GM23338 (cell line): ENCODE measurements at regions not wholly inside any gene's neighbourhood (a gene's known extent, or its start where the extent isn't known, plus 50 kb on each side); places are given as distances from the start of the nearest gene placed in this dataset.

Experiments used
- ATAC-seq: fragments of 200-7000 bp; cut with Tn5 transposase; 3 replicates; pipeline ENCODE4 v1.9.1; 2020
- DNase-seq: peaks from one replicate; pipeline ENCODE4 v3.0.0-alpha.2; 2015; ENCODE audit warnings: low spot score
- H2AFZ ChIP-seq: fragments of 200-600 bp; sonication (generic); 2 replicates; pipeline ENCODE4 v1.8.0; 2016; ENCODE audit warnings: antibody characterized with exemption, mild to moderate bottlenecking, moderate library complexity
- H3F3A ChIP-seq: fragments of 200-600 bp; sonication (generic); replicated peaks from 2 replicates; pipeline ENCODE4 v1.8.0; 2017; ENCODE audit warnings: antibody characterized with exemption, mixed run types, low read depth
- H3K27ac ChIP-seq: fragments of 200-600 bp; sonication (generic); 2 replicates; pipeline ENCODE4 v1.6.1; 2016; ENCODE audit warnings: low read depth
- H3K27me3 ChIP-seq: fragments of 200-600 bp; sonication (generic); 2 replicates; pipeline ENCODE4 v1.8.0; 2016; ENCODE audit warnings: mild to moderate bottlenecking, mixed run types, moderate library complexity; ENCODE audit not compliant: insufficient read depth
- H3K36me3 ChIP-seq: fragments of 200-600 bp; sonication (generic); 2 replicates; pipeline ENCODE4 v1.8.0; 2016; ENCODE audit warnings: mild to moderate bottlenecking; ENCODE audit not compliant: insufficient read depth
- H3K4me1 ChIP-seq: fragments of 200-600 bp; sonication (generic); 2 replicates; pipeline ENCODE4 v1.8.0; 2016; ENCODE audit warnings: mild to moderate bottlenecking, moderate library complexity; ENCODE audit not compliant: insufficient read depth
- H3K4me2 ChIP-seq: fragments of 200-600 bp; sonication (generic); 2 replicates; pipeline ENCODE4 v1.7.1; 2017; ENCODE audit warnings: mixed run types
- H3K4me3 ChIP-seq: fragments of 200-600 bp; sonication (generic); 2 replicates; pipeline ENCODE4 v1.6.1; 2016; ENCODE audit warnings: mixed run types
- H3K79me2 ChIP-seq: fragments of 200-600 bp; sonication (generic); replicated peaks from 2 replicates; pipeline ENCODE4 v1.8.0; 2017; ENCODE audit warnings: mild to moderate bottlenecking; ENCODE audit not compliant: insufficient read depth
- H3K9me2 ChIP-seq: fragments of 200-600 bp; sonication (generic); 2 replicates; pipeline ENCODE4 v1.8.0; 2017; ENCODE audit not compliant: insufficient read depth
- H4K20me1 ChIP-seq: fragments of 200-600 bp; sonication (generic); replicated peaks from 2 replicates; pipeline ENCODE4 v1.8.0; 2017; ENCODE audit warnings: mild to moderate bottlenecking; ENCODE audit not compliant: insufficient read depth
- H3K27ac Mint-ChIP-seq: 2 replicates; pipeline ENCODE4 v1.8.0; 2020; ENCODE audit warnings: inconsistent platforms, mild to moderate bottlenecking, moderate library complexity, mixed read lengths
- H3K27me3 Mint-ChIP-seq: 3 replicates; pipeline ENCODE4 v1.8.0; 2022; ENCODE audit warnings: low read depth, mild to moderate bottlenecking, moderate library complexity, mixed read lengths, inconsistent platforms; ENCODE audit not compliant: insufficient read depth, poor library complexity
- H3K36me3 Mint-ChIP-seq: 3 replicates; pipeline ENCODE4 v1.8.0; 2021; ENCODE audit warnings: low read depth, mild to moderate bottlenecking, inconsistent platforms, moderate library complexity, mixed read lengths
- H3K4me1 Mint-ChIP-seq: 3 replicates; pipeline ENCODE4 v1.8.0; 2020; ENCODE audit warnings: mild to moderate bottlenecking, inconsistent platforms, mixed read lengths
- H3K4me3 Mint-ChIP-seq: 3 replicates; pipeline ENCODE4 v1.8.0; 2021; ENCODE audit warnings: moderate library complexity, mild to moderate bottlenecking, inconsistent platforms, mixed read lengths
- H3K9me3 Mint-ChIP-seq: 3 replicates; pipeline ENCODE4 v1.8.0; 2020; ENCODE audit warnings: moderate library complexity, mild to moderate bottlenecking, inconsistent platforms, mixed read lengths
- POLR2AphosphoS5 ChIP-seq: IDR thresholded peaks from 2 replicates; pipeline ENCODE4 v1.6.1; 2016; ENCODE audit warnings: antibody characterized with exemption, low read depth
- ZNF331 ChIP-seq: fragments of 250-450 bp; sonication (Bioruptor Pico); IDR thresholded peaks from 2 replicates; pipeline ENCODE4 v1.5.0; 2020; ENCODE audit warnings: low read depth, mild to moderate bottlenecking, moderate library complexity
- TF ChIP-seq, protein P1 (sequence below): fragments of 250-450 bp; sonication (Bioruptor Pico); IDR thresholded peaks from 2 replicates; pipeline ENCODE4 v1.5.0; 2020; ENCODE audit warnings: mild to moderate bottlenecking, moderate library complexity
- TF ChIP-seq, protein P2 (sequence below), 2 experiments: fragments of 200-600 bp in 1 of 2; sonication (generic) in 1 of 2; conservative IDR thresholded peaks; 2 replicates each; pipeline versions ENCODE4 v1.5.1 to v1.6.1; 2016 to 2017; ENCODE audit warnings: antibody characterized with exemption in 2 of 2, low read depth in 2 of 2, mild to moderate bottlenecking in 2 of 2, moderate library complexity in 1 of 2
- TF ChIP-seq, protein P3 (sequence below): IDR thresholded peaks from 2 replicates; pipeline ENCODE4 v1.6.1; 2016; ENCODE audit warnings: antibody characterized with exemption

DNA sequence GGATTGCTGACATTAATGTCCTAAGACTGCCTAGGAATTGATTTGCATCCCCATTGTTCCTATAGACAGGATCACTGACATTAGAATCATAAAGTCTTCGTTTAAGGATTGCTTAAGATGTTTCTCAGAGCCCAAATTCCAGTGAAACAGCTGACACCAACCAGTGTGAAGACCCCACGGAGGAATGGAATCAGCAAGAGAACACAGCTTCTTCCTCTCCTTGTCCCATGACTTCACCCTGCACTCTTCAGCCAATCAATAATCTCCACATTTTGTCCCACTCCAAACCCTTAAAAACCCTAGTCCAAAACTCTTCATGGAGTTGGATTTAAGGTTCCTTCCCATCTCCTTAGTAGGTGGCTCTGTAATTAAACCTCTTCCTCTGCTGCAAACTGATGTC, 157.0 kb upstream of the NDUFV2 start (continued):
- TF ChIP-seq, protein P1, sequence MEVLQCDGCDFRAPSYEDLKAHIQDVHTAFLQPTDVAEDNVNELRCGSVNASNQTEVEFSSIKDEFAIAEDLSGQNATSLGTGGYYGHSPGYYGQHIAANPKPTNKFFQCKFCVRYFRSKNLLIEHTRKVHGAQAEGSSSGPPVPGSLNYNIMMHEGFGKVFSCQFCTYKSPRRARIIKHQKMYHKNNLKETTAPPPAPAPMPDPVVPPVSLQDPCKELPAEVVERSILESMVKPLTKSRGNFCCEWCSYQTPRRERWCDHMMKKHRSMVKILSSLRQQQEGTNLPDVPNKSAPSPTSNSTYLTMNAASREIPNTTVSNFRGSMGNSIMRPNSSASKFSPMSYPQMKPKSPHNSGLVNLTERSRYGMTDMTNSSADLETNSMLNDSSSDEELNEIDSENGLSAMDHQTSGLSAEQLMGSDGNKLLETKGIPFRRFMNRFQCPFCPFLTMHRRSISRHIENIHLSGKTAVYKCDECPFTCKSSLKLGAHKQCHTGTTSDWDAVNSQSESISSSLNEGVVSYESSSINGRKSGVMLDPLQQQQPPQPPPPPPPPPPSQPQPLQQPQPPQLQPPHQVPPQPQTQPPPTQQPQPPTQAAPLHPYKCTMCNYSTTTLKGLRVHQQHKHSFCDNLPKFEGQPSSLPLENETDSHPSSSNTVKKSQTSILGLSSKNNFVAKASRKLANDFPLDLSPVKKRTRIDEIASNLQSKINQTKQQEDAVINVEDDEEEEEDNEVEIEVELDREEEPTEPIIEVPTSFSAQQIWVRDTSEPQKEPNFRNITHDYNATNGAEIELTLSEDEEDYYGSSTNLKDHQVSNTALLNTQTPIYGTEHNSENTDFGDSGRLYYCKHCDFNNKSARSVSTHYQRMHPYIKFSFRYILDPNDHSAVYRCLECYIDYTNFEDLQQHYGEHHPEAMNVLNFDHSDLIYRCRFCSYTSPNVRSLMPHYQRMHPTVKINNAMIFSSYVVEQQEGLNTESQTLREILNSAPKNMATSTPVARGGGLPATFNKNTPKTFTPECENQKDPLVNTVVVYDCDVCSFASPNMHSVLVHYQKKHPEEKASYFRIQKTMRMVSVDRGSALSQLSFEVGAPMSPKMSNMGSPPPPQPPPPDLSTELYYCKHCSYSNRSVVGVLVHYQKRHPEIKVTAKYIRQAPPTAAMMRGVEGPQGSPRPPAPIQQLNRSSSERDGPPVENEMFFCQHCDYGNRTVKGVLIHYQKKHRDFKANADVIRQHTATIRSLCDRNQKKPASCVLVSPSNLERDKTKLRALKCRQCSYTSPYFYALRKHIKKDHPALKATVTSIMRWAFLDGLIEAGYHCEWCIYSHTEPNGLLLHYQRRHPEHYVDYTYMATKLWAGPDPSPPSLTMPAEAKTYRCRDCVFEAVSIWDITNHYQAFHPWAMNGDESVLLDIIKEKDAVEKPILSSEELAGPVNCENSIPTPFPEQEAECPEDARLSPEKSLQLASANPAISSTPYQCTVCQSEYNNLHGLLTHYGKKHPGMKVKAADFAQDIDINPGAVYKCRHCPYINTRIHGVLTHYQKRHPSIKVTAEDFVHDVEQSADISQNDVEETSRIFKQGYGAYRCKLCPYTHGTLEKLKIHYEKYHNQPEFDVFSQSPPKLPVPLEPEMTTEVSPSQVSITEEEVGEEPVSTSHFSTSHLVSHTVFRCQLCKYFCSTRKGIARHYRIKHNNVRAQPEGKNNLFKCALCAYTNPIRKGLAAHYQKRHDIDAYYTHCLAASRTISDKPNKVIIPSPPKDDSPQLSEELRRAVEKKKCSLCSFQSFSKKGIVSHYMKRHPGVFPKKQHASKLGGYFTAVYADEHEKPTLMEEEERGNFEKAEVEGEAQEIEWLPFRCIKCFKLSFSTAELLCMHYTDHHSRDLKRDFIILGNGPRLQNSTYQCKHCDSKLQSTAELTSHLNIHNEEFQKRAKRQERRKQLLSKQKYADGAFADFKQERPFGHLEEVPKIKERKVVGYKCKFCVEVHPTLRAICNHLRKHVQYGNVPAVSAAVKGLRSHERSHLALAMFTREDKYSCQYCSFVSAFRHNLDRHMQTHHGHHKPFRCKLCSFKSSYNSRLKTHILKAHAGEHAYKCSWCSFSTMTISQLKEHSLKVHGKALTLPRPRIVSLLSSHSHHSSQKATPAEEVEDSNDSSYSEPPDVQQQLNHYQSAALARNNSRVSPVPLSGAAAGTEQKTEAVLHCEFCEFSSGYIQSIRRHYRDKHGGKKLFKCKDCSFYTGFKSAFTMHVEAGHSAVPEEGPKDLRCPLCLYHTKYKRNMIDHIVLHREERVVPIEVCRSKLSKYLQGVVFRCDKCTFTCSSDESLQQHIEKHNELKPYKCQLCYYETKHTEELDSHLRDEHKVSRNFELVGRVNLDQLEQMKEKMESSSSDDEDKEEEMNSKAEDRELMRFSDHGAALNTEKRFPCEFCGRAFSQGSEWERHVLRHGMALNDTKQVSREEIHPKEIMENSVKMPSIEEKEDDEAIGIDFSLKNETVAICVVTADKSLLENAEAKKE (CRISPR knock-in tag), result no peak
- TF ChIP-seq, protein P2, sequence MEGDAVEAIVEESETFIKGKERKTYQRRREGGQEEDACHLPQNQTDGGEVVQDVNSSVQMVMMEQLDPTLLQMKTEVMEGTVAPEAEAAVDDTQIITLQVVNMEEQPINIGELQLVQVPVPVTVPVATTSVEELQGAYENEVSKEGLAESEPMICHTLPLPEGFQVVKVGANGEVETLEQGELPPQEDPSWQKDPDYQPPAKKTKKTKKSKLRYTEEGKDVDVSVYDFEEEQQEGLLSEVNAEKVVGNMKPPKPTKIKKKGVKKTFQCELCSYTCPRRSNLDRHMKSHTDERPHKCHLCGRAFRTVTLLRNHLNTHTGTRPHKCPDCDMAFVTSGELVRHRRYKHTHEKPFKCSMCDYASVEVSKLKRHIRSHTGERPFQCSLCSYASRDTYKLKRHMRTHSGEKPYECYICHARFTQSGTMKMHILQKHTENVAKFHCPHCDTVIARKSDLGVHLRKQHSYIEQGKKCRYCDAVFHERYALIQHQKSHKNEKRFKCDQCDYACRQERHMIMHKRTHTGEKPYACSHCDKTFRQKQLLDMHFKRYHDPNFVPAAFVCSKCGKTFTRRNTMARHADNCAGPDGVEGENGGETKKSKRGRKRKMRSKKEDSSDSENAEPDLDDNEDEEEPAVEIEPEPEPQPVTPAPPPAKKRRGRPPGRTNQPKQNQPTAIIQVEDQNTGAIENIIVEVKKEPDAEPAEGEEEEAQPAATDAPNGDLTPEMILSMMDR (conservative IDR thresholded peaks at IDR 0.05; ENCODE audit: low read depth in 2 of 2), result no peak
- TF ChIP-seq POLR2AphosphoS5, result no peak

DNA sequence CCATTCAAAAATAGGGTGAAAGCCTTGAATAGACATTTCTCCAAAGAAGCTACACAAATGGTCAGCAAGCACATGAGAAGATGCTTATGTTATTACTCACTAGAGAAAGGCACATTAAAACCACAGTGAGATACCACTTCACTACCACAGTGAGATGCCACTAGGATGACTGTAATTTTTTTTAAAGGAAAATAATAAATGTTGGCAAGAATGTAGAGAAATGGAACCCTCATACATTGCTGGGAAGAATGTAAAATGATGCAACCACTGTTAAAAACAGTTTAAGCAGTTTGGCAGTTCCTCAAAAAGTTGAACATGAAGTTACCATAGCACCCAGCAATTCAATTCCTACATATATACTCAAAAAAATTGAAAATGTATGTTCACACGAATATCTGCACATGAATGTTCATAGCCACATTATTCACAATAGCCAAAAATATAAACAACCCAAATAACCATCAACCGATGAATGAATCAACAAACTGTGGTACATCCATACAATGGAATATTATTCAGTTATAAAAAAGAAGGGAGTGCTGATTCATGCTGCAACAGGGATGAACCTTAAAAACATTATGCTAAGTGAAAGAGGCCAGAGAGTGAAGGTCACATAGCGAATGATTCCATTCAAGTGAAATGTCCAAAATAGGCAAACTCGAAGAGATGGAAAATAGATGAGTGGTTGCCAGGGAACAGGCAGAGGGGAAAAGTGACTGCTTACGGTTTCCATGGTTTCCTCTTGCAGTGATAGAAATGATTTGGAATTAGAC, 156.2 kb upstream of the NDUFV2 start:
- no peak overlapping the region for H3K27ac Mint-ChIP-seq
- no peak overlapping the region for H3K4me3 Mint-ChIP-seq
- no peak for ATAC-seq
- H3K27me3 Mint-ChIP-seq, result peaks cover 16% of the 10 kb centered on the region
- no peaks in the 10 kb centered on the region for H3K27me3 ChIP-seq
- peaks cover 11% of the 10 kb centered on the region for H3K36me3 Mint-ChIP-seq
- no peak overlapping the region for H3K4me3 ChIP-seq
- peaks cover 49% of the 10 kb centered on the region for H3K4me1 Mint-ChIP-seq
- H3K36me3 ChIP-seq, result 0 out of 2 replicates have a peak, but pooled peaks cover 3% of the 10 kb centered on the region
- peaks cover 48% of the 10 kb centered on the region for H3K4me1 ChIP-seq
- no peak overlapping the region for H2AFZ ChIP-seq
- no peak overlapping the region for H3K4me2 ChIP-seq
- 0 out of 2 replicates have a peak, but pooled peaks cover 3% of the 10 kb centered on the region for H3F3A ChIP-seq
- no peak overlapping the region for H3K27ac ChIP-seq
- H3K9me2 ChIP-seq, result no peaks in the 10 kb centered on the region
- DNase-seq, result no peak
- H3K9me3 Mint-ChIP-seq, result peaks cover 10% of the 10 kb centered on the region
- no peaks in the 10 kb centered on the region for H4K20me1 ChIP-seq
- H3K79me2 ChIP-seq, result no peaks in the 10 kb centered on the region
- TF ChIP-seq, protein P1 (CRISPR knock-in tag), result no peak
- TF ChIP-seq, protein P3, sequence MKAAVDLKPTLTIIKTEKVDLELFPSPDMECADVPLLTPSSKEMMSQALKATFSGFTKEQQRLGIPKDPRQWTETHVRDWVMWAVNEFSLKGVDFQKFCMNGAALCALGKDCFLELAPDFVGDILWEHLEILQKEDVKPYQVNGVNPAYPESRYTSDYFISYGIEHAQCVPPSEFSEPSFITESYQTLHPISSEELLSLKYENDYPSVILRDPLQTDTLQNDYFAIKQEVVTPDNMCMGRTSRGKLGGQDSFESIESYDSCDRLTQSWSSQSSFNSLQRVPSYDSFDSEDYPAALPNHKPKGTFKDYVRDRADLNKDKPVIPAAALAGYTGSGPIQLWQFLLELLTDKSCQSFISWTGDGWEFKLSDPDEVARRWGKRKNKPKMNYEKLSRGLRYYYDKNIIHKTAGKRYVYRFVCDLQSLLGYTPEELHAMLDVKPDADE, result no peak
- TF ChIP-seq ZNF331 (CRISPR knock-in tag), result no peak
